ENCODE measurements at regions not wholly inside any gene's neighbourhood (a gene's known extent, or its start where the extent isn't known, plus 50 kb on each side); places are given as distances from the start of the nearest gene placed in this dataset.
A peak's percentile ranks its signal among the peaks of the same experiment; 100 is the strongest.

GRCh38 chr13:22091222-22091970, 420.5 kb downstream of the FGF9 start:
- no peak for DNase-seq

- DNase-seq = no peak
These were observed 421.1 kb downstream of the FGF9 start for GRCh38 chr13:22091971-22092300.

- no peak for DNase-seq
These were observed 422.1 kb downstream of the FGF9 start for GRCh38 chr13:22092791-22093560.

DNA sequence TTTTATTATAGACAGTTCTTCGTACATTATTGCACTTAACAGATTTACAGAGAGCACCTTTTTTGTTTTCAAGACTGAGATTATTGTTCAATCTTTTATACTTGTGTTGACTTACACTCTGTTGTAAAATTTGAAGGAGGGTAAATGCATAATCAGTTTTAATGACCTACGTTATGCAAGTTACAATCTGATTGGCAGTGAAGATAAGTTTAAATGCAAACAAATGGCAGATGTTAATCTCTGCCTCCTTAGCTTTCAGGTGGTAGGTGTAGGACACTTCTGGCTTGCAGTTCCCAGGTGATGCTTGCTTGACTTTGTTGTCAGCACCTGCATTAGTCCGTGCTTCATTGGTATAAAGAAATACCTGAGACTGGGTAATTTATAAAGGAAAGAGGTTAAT, 424.9 kb downstream of the FGF9 start:
- no peak for DNase-seq

GRCh38 chr13:22099585-22099984, 428.7 kb downstream of the FGF9 start:
- DNase-seq = no peak

- no peak for DNase-seq
These were observed 431.4 kb downstream of the FGF9 start for GRCh38 chr13:22102271-22102670.

DNA sequence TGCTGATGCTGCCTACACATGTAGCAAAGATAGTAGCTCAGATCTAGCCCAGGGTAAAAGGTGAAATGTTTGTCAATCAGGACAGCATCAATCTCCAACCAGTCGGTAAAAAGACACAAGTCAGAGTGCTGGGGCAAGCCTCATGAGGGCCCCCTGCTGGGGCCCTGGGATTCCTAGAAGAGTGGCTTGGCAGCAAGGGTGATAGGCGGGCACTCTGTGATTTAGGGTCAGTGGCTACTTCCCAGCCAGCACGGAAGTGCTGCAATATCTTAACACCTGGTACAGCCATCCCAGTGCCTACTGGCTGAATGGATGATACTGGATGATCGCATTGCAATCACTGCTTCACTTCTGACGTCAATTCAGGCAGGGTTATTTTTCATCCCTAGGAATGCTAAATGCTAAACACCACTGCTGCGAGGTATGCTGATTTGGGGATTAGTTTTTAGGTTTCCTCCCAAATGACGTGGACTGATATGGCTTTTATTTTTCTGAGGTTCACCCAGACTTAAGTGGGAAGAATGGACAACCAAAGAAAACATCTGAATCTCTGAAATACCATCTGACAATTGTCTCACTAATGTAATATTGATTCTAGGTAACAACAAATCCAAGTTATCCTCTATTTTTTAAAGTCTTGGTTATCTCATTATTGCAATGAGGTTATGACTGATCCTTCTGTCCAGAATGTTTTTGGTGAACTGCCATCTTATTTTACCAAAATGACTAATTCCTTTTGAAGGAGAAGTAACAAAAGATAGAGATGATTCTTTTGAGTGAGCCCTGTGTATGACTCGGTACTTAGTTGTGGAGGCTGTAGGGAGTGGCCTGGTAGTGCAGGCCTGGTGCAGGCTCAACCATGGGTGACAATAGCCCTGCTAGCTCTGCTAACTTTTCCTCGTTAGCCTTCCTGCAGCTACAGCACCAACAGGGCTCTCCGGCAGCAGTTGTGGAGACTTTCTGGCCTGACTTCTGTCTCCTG, 432.5 kb downstream of the FGF9 start:
- DNase-seq = no peak

GRCh38 chr13:22106058-22106457, 435.2 kb downstream of the FGF9 start:
- DNase-seq = no peak

GRCh38 chr13:22107549-22107948, 436.7 kb downstream of the FGF9 start:
- no peak for DNase-seq

GRCh38 chr13:22108283-22108942, 437.5 kb downstream of the FGF9 start:
- no peak for DNase-seq

DNA sequence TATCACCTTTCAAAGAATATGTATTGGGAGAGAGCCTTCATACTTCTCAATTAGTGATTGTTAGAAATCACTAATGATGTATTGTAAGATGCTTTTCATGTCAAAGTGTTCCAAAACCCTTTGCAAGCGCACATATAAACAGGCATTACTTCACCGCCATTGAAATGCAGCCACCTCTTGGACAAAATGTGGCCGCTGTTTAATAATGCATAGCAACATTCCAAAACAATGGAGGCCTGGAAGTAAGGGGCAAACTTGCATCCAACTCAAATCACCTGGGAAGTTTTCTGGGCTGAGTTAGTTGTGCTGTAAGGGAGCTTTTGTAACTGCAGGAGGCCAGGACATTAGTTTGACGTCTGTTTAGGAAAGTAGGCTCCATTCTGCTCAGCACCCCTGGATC, 438.1 kb downstream of the FGF9 start:
- DNase-seq = no peak

DNA sequence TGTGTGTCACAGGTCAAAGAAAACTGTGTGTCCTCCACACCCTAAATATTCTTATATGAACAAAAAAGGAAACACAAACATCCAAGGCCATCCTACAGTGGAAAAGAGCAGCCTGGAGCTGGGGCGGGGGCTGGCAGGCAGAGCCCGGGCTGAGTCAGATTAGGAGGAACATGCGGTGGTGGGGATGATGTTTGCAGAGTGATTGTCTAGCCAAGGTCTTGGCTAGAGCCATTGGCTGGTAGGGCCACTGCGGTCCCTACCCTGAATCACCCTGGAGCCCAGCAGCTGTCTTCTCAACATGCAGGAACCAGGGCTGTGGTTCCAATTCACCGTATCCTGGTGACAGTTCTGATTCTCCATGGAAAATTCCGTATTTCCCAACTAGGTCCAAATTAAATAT, 439.5 kb downstream of the FGF9 start:
- DNase-seq = no peak

- DNase-seq = no peak
These were observed 440.4 kb downstream of the FGF9 start for GRCh38 chr13:22111152-22111783.

DNA sequence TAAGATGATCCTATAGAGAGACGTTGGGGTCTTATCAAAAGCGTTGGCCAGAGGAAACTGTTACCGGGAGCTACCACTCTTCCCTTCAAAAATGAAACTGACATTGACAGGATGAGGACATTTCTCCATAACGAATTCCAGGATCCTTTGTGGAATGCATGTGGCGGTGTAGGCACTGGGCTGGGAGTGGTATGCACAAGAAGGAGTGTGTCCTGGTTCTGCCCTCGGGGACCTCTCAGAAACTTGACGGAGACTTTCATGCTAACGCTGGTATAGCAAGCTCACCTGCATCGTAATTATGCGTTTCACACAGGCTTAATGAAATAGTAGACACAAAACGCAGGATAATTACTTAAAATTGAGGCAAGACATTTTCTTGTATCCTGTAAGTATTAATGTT, 441.1 kb downstream of the FGF9 start:
- no peak for DNase-seq

DNA sequence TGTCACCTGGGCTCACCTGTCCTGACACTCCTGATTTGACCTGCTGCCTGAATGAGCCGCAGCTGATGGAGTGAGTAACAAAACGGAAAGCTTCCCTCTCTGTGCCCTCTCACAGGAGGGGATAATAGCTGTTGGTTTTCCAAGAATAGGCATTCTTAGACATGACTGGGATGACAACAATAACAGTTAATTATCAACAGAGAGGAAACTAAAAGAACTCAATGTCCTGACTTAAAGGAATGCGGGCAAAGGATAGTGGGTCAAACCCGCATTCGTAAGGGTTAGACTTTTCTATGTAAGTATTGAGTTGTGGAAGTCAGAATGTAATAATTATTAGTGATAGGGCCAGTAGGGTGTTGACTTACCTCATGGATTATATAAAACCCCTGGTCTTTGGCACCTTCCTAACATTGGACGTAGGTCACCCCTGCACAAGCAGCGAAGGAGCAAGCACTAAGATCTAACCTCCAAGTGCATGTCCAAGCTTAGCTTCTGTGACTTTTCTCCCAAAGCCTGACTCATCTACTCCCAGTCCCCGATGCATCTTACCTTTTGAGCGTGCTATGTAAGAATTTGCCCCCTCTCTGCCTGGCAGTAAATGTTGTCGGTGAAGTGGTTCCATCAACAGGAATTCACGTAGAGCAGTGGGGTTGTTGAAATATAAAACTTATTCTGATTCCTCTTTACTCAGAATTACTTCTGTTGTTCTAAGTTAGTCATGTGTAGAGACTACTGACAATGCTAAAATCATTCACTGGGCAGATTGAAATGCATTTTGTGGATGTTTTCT, 442.3 kb downstream of the FGF9 start:
- DNase-seq = no peak

GRCh38 chr13:22114630-22115311, 443.9 kb downstream of the FGF9 start:
- peak in 1 of 56 donors; percentile 4 for DNase-seq

- DNase-seq = no peak
These were observed 447.3 kb downstream of the FGF9 start for GRCh38 chr13:22118158-22118557.

- no peak for DNase-seq
These were observed 449.8 kb downstream of the FGF9 start for GRCh38 chr13:22120646-22121045.

GRCh38 chr13:22121146-22121739, 450.4 kb downstream of the FGF9 start:
- DNase-seq = no peak

Data from nucleus accumbens (tissue), 56 donors.